SK-N-SH (cell line): ENCODE measurements at regions not wholly inside any gene's neighbourhood (a gene's known extent, or its start where the extent isn't known, plus 50 kb on each side); places are given as distances from the start of the nearest gene placed in this dataset.

Experiments used
- CTCF ChIA-PET: fragments of 300-600, 350-600 bp; formaldehyde crosslinking; extraction: SDS; loops from one replicate; lab custom pipeline; 2021; lab: Yijun Ruan, JAX
- POLR2A ChIA-PET: fragments of 350-600 bp; sonication (Branson Sonifier 250); formaldehyde crosslinking; extraction: SDS; loops from one replicate; lab custom pipeline; 2020; ENCODE audit warnings: antibody characterized with exemption, inconsistent platforms; lab: Yijun Ruan, JAX
- DNase-seq: peaks from one replicate; pipeline ENCODE4 v3.0.0; 2012
- H2AFZ ChIP-seq: fragments of 200-600 bp; sonication (generic); 2 replicates; pipeline ENCODE4 v1.8.1; 2016; ENCODE audit warnings: antibody characterized with exemption, mild to moderate bottlenecking, low read depth
- H3F3A ChIP-seq: fragments of 200-600 bp; sonication (generic); replicated peaks from 2 replicates; pipeline ENCODE3; 2016; ENCODE audit warnings: antibody characterized with exemption, mild to moderate bottlenecking; ENCODE audit not compliant: insufficient read depth
- H3K27ac ChIP-seq, 2 experiments: fragments of 200-500 bp in 1 of 2; fragments of 200-600 bp in 1 of 2; sonication (Bioruptor generic) in 1 of 2; sonication (generic), shearing (Covaris generic) in 1 of 2; 2 replicates each; pipeline versions ENCODE4 v1.5.1 to v1.6.1; 2014 to 2016; ENCODE audit warnings: low read depth in 2 of 2, inconsistent platforms in 1 of 2, low read length in 1 of 2, mild to moderate bottlenecking in 1 of 2, mixed read lengths in 1 of 2
- H3K27me3 ChIP-seq: fragments of 200-600 bp; sonication (generic), shearing (Covaris generic); 2 replicates; pipeline ENCODE4 v1.6.1; 2016; ENCODE audit warnings: mixed run types; ENCODE audit not compliant: insufficient read depth
- H3K36me3 ChIP-seq, 2 experiments: fragments of 200-500 bp in 1 of 2; fragments of 200-600 bp in 1 of 2; sonication (Bioruptor generic) in 1 of 2; sonication (generic) in 1 of 2; replicated peaks in 1 of 2; 2 replicates each; pipeline versions ENCODE3 to v1.5.1; 2014 to 2016; ENCODE audit warnings: low read length in 1 of 2, mild to moderate bottlenecking in 1 of 2; ENCODE audit not compliant: insufficient read depth in 2 of 2, control insufficient read depth in 1 of 2
- H3K4me1 ChIP-seq, 2 experiments: fragments of 200-500 bp in 1 of 2; fragments of 200-600 bp in 1 of 2; sonication (Bioruptor generic) in 1 of 2; sonication (generic), shearing (Covaris generic) in 1 of 2; 2 replicates each; pipeline versions ENCODE4 v1.5.1 to v1.6.1; 2014 to 2016; ENCODE audit warnings: low read depth in 1 of 2, low read length in 1 of 2, mixed run types in 1 of 2; ENCODE audit not compliant: insufficient read depth in 2 of 2, control insufficient read depth in 1 of 2
- H3K4me2 ChIP-seq: fragments of 200-600 bp; sonication (generic), shearing (Covaris generic); 2 replicates; pipeline ENCODE4 v1.6.1; 2017; ENCODE audit warnings: mixed run types
- H3K4me3 ChIP-seq, 2 experiments: fragments of 200-500 bp in 1 of 2; fragments of 200-600 bp in 1 of 2; sonication (Bioruptor generic) in 1 of 2; sonication (generic), shearing (Covaris generic) in 1 of 2; 2 replicates each; pipeline versions ENCODE4 v1.5.1 to v1.8.1; 2014 to 2016; ENCODE audit warnings: low read depth in 2 of 2, inconsistent platforms in 1 of 2, low read length in 1 of 2, mild to moderate bottlenecking in 1 of 2, mixed read lengths in 1 of 2, moderate library complexity in 1 of 2
- H3K79me2 ChIP-seq: fragments of 200-600 bp; sonication (generic); 2 replicates; pipeline ENCODE4 v1.8.1; 2017; ENCODE audit warnings: mild to moderate bottlenecking; ENCODE audit not compliant: insufficient read depth
- H3K9ac ChIP-seq: fragments of 200-600 bp; sonication (generic); 2 replicates; pipeline ENCODE4 v1.6.1; 2017; ENCODE audit warnings: mixed run types
- H3K9me2 ChIP-seq: fragments of 200-600 bp; sonication (generic); 2 replicates; pipeline ENCODE4 v1.6.1; 2017; ENCODE audit warnings: mixed run types
- H3K9me3 ChIP-seq: fragments of 200-600 bp; sonication (generic); 2 replicates; pipeline ENCODE4 v1.6.1; 2017; ENCODE audit warnings: mixed run types, mild to moderate bottlenecking, moderate library complexity
- H4K20me1 ChIP-seq: fragments of 200-600 bp; sonication (generic); 2 replicates; pipeline ENCODE4 v1.6.1; 2017; ENCODE audit warnings: mild to moderate bottlenecking, mixed run types; ENCODE audit not compliant: insufficient read depth
- CHD2 ChIP-seq: fragments of 150-350 bp; IDR thresholded peaks from 2 replicates; pipeline ENCODE4 v1.6.1; 2018; ENCODE audit warnings: low read length; ENCODE audit not compliant: partially characterized antibody
- ELF1 ChIP-seq: IDR thresholded peaks from 2 replicates; pipeline ENCODE4 v1.4.0; 2012
- EP300 ChIP-seq, 2 experiments: IDR thresholded peaks; 2 replicates each; pipeline versions ENCODE4 v1.4.0 to v1.6.1; 2012; ENCODE audit warnings: borderline replicate concordance in 1 of 2, low read depth in 1 of 2, low read length in 1 of 2
- EZH2phosphoT487 ChIP-seq: fragments of 200-600 bp; sonication (generic); IDR thresholded peaks from 2 replicates; pipeline ENCODE4 v1.6.1; 2017; ENCODE audit warnings: low read depth, mixed run types, mild to moderate bottlenecking, antibody characterized with exemption, moderate library complexity, borderline replicate concordance
- FOSL2 ChIP-seq: IDR thresholded peaks from 2 replicates; pipeline ENCODE4 v1.4.0; 2012; ENCODE audit warnings: low read depth, mild to moderate bottlenecking, moderate library complexity, borderline replicate concordance
- FOXJ3 ChIP-seq: sonication (generic); formaldehyde crosslinking; IDR thresholded peaks from 2 replicates; pipeline ENCODE4 v1.5.1; 2020; ENCODE audit warnings: mild to moderate bottlenecking, missing genetic modification reagents
- FOXM1 ChIP-seq: IDR thresholded peaks from 2 replicates; pipeline ENCODE4 v1.4.0; 2012; ENCODE audit warnings: low read depth, mild to moderate bottlenecking
- MEF2A ChIP-seq: IDR thresholded peaks from 2 replicates; pipeline ENCODE4 v1.4.0; 2012; ENCODE audit warnings: low read depth, borderline replicate concordance
- NFIC ChIP-seq: IDR thresholded peaks from 2 replicates; pipeline ENCODE4 v1.4.0; 2012; ENCODE audit warnings: borderline replicate concordance
- RAD21 ChIP-seq: IDR thresholded peaks from 2 replicates; pipeline ENCODE4 v1.6.1; 2012; ENCODE audit warnings: mild to moderate bottlenecking, low read length
- RXRA ChIP-seq: IDR thresholded peaks from 2 replicates; pipeline ENCODE4 v1.4.0; 2012; ENCODE audit warnings: low read depth, mild to moderate bottlenecking, borderline replicate concordance
- SIN3A ChIP-seq: IDR thresholded peaks from 2 replicates; pipeline ENCODE4 v1.6.1; 2012; ENCODE audit warnings: low read depth, mild to moderate bottlenecking, low read length, moderate library complexity, borderline replicate concordance
- SMC3 ChIP-seq: IDR thresholded peaks from 2 replicates; pipeline ENCODE4 v1.6.1; 2012; ENCODE audit warnings: low read depth, low read length, improper control_type of control experiment
- TAF1 ChIP-seq: IDR thresholded peaks from 2 replicates; pipeline ENCODE4 v1.6.1; 2012; ENCODE audit warnings: low read depth, mild to moderate bottlenecking, low read length, moderate library complexity, borderline replicate concordance
- TCF12 ChIP-seq: IDR thresholded peaks from 2 replicates; pipeline ENCODE4 v1.4.0; 2012
- TEAD4 ChIP-seq: IDR thresholded peaks from 2 replicates; pipeline ENCODE4 v1.4.0; 2012; ENCODE audit warnings: mild to moderate bottlenecking, borderline replicate concordance; ENCODE audit not compliant: insufficient read depth
- WGBS: methylation state at CpG from one replicate; pipeline ENCODE4 v1.1.6; 2017; ENCODE audit warnings: low lambda C conversion rate; 5-methylcytosine and 5-hydroxymethylcytosine counted together
- TF ChIP-seq, protein P1 (sequence below): IDR thresholded peaks from 2 replicates; pipeline ENCODE4 v1.4.0; 2012; ENCODE audit warnings: low read depth, borderline replicate concordance
- TF ChIP-seq, protein P2 (sequence below): fragments of 150-350 bp; IDR thresholded peaks from 2 replicates; pipeline ENCODE4 v1.6.1; 2017; ENCODE audit warnings: antibody characterized with exemption, low read length, low read depth, borderline replicate concordance

DNA sequence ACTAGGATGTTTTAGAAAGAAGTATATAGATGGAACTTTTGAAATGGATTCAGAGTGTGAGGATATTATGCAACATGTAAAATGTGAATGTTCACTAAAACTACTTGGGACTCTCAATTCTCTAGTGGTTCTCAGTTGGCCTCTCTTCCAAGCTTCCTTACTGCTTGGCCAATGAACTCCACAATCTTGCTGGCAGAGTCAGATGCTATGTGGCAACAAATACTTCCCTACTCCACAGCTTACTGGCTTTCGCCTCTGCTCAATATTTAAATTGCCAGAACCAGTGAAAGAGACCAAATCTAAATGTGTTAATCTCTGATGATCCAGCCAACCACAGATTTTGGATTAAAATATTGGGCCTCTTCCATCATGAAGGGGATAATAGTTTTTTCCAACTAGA is 138.4 kb downstream of the HTR1B start:
- H3K79me2 ChIP-seq, result no peaks in the 10 kb centered on the region
- H3K9me3 ChIP-seq, result no peaks in the 10 kb centered on the region; the same call in 1 of the 2 replicates
- H3K36me3 ChIP-seq, result no peaks in the 10 kb centered on the region
- H3K27me3 ChIP-seq, result no peaks in the 10 kb centered on the region
- no peak for DNase-seq
- H3K4me2 ChIP-seq, result no peak overlapping the region
- TF ChIP-seq CHD2 (no peak), MEF2A (no peak), NFIC (no peak), FOXJ3 (CRISPR knock-in tag) (no peak)
- TF ChIP-seq, protein P1, sequence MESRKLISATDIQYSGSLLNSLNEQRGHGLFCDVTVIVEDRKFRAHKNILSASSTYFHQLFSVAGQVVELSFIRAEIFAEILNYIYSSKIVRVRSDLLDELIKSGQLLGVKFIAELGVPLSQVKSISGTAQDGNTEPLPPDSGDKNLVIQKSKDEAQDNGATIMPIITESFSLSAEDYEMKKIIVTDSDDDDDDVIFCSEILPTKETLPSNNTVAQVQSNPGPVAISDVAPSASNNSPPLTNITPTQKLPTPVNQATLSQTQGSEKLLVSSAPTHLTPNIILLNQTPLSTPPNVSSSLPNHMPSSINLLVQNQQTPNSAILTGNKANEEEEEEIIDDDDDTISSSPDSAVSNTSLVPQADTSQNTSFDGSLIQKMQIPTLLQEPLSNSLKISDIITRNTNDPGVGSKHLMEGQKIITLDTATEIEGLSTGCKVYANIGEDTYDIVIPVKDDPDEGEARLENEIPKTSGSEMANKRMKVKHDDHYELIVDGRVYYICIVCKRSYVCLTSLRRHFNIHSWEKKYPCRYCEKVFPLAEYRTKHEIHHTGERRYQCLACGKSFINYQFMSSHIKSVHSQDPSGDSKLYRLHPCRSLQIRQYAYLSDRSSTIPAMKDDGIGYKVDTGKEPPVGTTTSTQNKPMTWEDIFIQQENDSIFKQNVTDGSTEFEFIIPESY, result no peak
- POLR2A ChIA-PET, result no interaction called here
- H3K4me3 ChIP-seq, result no peak overlapping the region
- H3F3A ChIP-seq, result peaks cover 4% of the 10 kb centered on the region
- H3K4me1 ChIP-seq, result no peaks in the 10 kb centered on the region
- CTCF ChIA-PET, result no interaction called here
- 80% methylated on average over 1 of the region's 1 CpG for WGBS
- 0 out of 2 replicates have a peak overlapping the region, but pooled peaks have one; percentile 2 for H2AFZ ChIP-seq
- no peaks in the 10 kb centered on the region; the same call in 1 of the 2 replicates for H3K9me2 ChIP-seq
- no peaks in the 10 kb centered on the region for H4K20me1 ChIP-seq
- no peak overlapping the region for H3K27ac ChIP-seq
- no peak overlapping the region for H3K9ac ChIP-seq

DNA sequence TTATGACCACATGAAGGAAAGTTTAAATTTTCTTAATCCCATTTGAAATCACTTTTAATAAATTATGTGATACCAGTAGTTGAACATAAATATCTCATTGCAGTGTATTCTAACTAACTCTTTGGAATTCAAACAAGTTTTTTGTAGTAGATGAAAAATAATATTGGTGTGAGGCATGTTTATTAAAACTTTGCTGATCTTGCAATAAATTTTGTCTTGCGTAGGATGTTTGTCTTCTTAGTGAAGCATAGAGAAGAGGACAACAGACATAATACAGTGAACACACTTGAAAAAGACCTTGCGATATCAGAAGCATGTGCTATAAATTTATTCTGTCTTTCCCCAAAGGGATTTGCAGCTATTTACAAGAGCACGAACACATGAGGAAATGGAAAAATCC is 140.7 kb downstream of the HTR1B start:
- no peak overlapping the region for H3K27ac ChIP-seq
- no peak overlapping the region for H3K9ac ChIP-seq
- no peak for TF ChIP-seq TEAD4
- no peaks in the 10 kb centered on the region for H3K9me3 ChIP-seq
- H3K4me3 ChIP-seq, result no peak overlapping the region
- no peaks in the 10 kb centered on the region for H3K79me2 ChIP-seq
- POLR2A ChIA-PET, result no interaction called here
- no peaks in the 10 kb centered on the region for H3K27me3 ChIP-seq
- 65% methylated on average over 3 of the region's 3 CpGs for WGBS
- H3K4me1 ChIP-seq, result no peaks in the 10 kb centered on the region
- CTCF ChIA-PET, result no interaction called here
- H3K36me3 ChIP-seq, result no peaks in the 10 kb centered on the region
- no peaks in the 10 kb centered on the region for H3F3A ChIP-seq
- no peak for DNase-seq
- no peaks in the 10 kb centered on the region for H4K20me1 ChIP-seq
- no peak overlapping the region for H2AFZ ChIP-seq
- H3K4me2 ChIP-seq, result no peak overlapping the region
- H3K9me2 ChIP-seq, result no peaks in the 10 kb centered on the region

DNA sequence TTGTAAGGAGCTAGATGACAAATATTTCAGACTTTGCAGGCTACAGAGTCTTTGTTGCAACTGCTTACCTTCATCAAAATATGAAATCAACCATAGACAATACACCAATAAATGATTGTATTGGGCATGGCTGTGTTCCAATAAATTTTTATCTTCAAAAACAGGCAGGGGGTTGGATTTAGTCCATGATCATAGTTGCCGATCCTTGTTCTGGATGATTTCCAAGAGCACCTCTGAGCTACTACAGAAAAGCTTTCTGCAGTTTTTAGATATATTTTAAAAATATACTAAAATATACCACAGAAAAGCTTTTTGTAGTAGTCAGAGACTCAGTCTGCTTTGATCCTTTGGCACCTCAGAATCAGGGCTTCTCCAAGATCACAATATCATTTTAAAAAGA is 145.0 kb downstream of the HTR1B start:
- CTCF ChIA-PET, result no interaction called here
- peak overlapping the region; percentile 44; the same call in 1 of the 2 replicates for H2AFZ ChIP-seq
- TF ChIP-seq FOSL2 (no peak), CHD2 (no peak), RAD21 (no peak), RXRA (no peak), SIN3A (no peak), FOXM1 (no peak), TEAD4 (no peak), ELF1 (no peak), SMC3 (no peak), NFIC (no peak), EZH2phosphoT487 (no peak), EP300 (IDR thresholded peaks at IDR 0.05; ENCODE audit: borderline replicate concordance in 1 of 2, low read depth in 1 of 2, low read length in 1 of 2) (no peak), TCF12 (no peak), TAF1 (no peak)
- TF ChIP-seq, protein P2, sequence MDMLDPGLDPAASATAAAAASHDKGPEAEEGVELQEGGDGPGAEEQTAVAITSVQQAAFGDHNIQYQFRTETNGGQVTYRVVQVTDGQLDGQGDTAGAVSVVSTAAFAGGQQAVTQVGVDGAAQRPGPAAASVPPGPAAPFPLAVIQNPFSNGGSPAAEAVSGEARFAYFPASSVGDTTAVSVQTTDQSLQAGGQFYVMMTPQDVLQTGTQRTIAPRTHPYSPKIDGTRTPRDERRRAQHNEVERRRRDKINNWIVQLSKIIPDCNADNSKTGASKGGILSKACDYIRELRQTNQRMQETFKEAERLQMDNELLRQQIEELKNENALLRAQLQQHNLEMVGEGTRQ, result no peak
- TF ChIP-seq, protein P1, result no peak

More for the DNA sequence above, 145.0 kb downstream of the HTR1B start:
- POLR2A ChIA-PET, result no interaction called here
- WGBS, result 35% methylated on average over 1 of the region's 1 CpG
- Histone ChIP-seq H3K9me2 (no peaks in the 10 kb centered on the region), H3K36me3 (no peaks in the 10 kb centered on the region), H3F3A (no peaks in the 10 kb centered on the region), H3K4me1 (no peaks in the 10 kb centered on the region), H3K4me3 (no peak overlapping the region), H3K4me2 (no peak overlapping the region), H4K20me1 (no peaks in the 10 kb centered on the region), H3K79me2 (no peaks in the 10 kb centered on the region), H3K27ac (no peak overlapping the region), H3K27me3 (no peaks in the 10 kb centered on the region), H3K9ac (no peak overlapping the region), H3K9me3 (no peaks in the 10 kb centered on the region)
- no peak for DNase-seq
